ENCODE measurements at regions not wholly inside any gene's neighbourhood (a gene's known extent, or its start where the extent isn't known, plus 50 kb on each side); places are given as distances from the start of the nearest gene placed in this dataset.

DNA sequence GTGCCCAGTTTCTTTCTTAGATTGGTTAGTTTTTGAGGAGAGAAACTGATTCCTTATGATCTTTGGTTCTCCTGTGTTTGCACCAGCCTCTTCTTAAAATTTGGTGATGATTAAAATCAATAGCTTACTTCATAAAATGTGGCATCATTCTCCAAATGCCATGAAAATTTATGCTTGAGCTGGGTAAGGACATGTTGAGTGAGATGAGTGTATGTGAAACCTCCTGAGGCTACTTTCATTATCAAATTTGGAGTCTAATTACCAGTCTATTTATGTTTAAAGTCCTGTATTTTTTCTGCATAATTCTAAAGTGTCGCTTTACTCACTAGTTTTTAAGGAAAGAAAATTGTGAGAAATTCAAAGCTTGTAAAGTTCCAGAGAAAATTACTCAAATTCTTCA is 102.1 kb downstream of the DIPK2A start:
- DNase-seq (ENCODE audit: low read depth) = no peak

DNA sequence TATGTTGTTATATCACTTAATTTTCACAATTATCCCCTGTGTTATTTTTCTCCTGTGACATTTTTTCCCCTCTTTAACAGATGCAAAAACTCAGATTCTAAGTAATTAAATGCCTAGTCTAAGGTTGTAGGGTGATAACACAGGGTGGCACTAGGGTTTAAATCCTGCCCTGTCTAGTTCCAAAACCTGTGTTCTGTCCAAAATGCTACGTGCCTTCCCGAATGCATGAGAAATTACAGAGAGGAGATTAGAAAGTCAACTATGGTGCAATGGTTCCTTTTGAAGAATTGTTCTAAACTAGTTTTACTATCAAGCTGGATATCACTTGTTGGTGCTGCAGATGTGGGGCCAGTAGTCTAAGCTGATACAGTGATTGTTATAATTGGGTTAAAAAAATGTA is 108.0 kb downstream of the DIPK2A start:
- DNase-seq (ENCODE audit: low read depth) = no peak

DNA sequence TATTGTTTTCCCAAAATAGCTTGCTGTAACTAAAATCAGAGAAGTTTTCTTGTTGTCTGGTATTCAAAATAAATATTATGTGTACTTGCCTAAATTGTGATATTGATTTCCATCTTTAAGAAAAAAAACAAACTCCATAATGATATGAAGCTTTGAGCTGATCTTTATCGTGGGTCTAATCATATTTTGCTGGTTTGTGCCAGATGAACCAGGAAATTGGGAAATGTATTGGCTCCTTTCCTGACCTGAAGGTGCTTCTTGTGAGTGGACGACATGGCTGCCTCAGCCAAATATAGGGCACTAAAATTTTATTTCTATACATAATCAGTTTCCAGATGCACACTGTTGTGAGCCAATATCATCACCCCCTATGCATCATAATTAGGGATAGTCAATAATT is 113.3 kb downstream of the DIPK2A start:
- DNase-seq (ENCODE audit: low read depth) = no peak

DNA sequence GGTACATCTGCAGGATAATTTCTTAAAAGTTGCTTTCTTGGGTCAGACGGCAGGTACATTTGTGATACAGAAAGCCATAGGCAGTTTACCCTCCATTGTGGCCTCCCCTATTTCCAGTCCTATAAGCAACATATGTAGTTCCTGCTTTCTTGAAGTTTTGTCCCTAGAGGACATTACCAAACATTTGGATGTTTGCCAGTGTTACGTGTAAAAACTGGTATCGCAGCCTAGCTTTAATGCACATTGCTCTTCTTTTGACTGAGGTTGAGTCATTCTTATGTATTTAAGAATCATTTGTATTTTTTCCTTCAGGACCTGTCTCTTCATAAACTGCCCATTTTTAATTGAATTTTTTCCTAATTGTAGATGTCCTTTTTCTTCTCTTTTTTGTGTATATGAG is 114.3 kb downstream of the DIPK2A start:
- DNase-seq (ENCODE audit: low read depth) = no peak

DNA sequence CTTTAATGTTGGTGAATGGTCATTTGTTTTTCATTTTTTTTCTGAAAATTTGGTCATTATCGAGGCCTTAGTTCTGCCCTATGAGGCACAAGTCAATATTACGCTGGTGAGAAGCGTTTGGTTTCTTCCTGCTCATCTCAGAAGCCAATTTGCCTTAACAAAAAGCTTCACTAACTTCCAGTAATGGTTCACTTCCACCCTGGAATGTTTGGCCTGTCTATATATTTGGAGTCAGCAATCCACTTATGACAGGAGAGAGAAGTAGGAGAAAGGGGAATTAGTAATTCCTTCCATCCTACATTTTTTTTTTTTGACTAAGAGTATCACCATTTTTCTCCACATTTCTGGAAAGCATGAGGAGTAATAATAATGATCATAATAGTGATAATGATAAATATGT is 124.4 kb downstream of the DIPK2A start:
- DNase-seq (ENCODE audit: low read depth) = no peak

DNA sequence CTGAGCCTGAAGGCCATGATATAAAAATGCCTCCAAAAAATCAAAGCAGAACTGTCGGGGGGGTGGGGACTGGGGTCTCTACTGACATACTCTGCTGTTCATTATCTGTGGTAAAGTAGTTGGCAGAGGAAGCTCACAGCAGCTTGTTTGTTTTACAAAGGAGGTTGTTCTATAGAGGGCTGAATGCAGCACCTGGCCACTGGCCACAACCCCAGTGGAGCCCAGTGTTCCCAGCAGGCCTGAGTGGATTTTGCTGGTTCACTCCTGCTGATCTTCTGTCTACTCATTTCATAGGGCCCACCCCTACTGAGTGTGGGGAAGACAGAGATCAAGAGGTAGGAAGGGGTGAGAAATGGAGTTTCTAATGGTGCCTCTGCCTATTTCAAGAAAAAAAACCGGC is 125.5 kb downstream of the DIPK2A start:
- no peak for DNase-seq (ENCODE audit: low read depth)

DNA sequence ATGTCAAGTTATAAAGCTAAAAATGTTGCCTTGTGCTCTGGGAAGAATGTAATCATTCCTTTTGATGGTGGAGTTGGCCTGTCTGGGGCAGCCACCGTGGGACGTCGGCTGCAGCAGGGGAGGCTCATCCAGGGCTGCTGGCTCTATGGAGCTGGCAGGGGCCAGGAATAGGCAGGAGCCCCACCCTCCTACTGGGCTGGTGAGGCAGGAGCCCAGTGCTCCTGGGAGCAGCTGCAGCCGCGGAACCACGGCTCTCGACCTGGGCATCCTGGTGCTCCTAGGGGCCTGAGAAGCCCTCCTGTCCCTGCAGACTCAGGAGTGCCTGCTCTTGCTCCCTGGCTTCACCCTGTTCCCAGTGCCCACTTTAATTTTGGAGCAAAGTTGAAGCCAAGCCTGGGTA is 127.1 kb downstream of the DIPK2A start:
- no peak for DNase-seq (ENCODE audit: low read depth)

DNA sequence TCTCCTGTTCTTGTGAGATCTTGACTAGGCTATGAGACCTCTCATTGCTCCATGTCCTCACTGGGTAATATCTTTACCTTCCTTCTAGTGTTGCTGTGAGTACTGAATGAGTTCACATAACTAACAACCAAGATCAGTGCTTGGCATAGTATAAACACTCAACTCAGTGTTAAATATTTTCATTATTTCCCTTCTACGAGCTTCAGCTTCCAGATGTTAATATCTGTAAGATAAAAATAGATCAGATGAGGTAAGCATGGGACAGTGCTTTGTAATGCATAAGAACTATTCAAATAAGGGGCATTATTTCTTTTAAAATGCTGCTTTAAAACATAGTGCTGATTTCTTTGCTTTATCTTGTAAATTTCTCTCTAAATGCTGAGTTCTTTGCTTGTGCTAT is 130.8 kb downstream of the DIPK2A start:
- no peak for DNase-seq (ENCODE audit: low read depth)

DNA sequence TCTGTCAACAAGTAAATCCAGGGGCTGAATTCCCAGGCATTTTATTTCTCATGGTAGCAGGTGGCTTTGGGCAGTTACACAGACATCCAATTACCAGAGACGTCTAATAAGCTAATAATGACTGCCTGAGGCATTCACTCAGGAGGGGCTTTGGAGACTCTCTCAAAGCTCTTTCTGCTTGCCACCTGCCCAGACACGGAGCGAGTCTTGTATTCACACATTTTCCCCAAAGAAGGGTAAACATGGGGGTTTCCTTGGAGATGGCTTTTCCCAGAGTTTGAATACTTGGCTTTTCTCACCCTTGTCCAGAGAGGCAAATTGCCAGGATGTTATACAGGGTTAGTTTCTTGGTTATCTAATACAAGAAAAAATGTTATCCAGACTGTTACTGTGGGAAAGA is 132.6 kb downstream of the DIPK2A start:
- DNase-seq (ENCODE audit: low read depth) = no peak

DNA sequence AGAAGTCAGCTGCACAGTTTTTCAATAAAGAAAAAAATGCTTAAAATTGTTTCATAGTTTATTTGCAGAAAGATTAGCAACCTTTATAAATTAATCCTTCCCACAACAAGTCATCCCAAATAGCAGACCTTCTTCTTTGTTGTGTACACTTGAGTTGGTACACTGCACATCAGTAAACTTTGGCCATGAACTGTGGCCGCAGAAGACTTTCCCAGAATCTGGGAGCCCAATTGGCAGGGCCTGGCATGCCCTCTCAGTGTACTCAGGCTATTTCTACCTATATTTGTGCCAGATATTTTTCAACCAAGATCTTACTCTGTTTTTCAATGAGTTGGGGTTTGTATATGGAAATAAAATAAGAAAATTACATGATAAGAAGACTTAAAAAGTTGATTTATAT is 133.1 kb downstream of the DIPK2A start:
- DNase-seq (ENCODE audit: low read depth) = no peak

DNA sequence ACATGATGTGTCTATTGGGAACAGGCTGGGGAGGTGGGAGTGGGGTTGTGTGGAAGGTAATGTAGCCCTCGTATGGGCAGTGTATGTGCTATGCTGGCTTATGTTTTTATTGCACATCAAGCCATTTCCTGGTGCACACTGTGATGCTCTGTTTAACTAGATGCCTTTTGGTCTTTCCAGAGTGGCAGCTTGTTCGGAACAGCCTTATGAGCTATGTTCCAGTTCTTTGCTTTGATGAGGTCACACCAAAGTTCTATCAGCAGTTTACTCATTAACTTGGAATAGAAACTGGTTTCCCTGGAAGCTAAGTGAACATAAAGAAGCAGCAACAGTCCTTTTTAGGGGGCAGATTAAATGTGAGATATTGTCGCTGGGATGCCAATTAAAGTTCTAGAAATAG is 133.9 kb downstream of the DIPK2A start:
- no peak for DNase-seq (ENCODE audit: low read depth)

DNA sequence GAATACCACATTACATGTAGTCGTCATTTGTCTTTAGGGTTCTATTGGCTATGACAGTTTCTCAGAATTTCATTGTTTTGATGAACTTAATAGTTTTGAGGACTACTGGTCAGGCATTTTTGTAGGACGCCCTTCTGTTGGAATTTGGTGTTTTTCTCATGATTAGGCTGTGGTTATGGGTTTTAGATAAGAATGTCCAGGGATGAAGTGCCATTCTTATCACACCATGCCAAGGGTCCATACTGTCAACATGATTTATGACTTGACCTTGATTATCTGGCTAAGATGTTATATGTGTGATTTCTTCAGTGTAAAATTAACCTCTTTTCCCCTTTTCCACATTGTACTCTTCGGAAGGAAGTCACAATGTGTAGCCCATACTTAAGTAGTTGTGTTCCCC is 135.3 kb downstream of the DIPK2A start:
- DNase-seq (ENCODE audit: low read depth) = no peak

DNA sequence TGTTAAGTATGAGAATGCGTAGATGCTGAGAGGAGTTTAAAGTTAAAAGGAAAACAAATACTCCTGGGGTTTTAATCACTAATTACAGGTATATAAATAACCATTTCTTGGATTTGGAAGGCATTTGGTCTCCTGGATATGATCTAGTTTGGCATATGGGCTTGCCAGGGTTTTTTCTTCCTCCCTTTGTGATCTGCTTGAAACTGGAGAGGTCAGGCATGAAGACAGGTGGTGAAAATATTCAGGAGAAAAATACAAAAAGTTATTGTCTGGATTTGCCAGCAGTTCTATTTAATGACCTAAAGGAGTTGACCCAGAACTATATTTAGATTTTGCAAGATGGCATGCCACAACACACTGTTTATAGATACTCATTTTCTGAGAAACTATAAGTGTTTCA is 136.3 kb downstream of the DIPK2A start:
- DNase-seq (ENCODE audit: low read depth) = no peak

DNA sequence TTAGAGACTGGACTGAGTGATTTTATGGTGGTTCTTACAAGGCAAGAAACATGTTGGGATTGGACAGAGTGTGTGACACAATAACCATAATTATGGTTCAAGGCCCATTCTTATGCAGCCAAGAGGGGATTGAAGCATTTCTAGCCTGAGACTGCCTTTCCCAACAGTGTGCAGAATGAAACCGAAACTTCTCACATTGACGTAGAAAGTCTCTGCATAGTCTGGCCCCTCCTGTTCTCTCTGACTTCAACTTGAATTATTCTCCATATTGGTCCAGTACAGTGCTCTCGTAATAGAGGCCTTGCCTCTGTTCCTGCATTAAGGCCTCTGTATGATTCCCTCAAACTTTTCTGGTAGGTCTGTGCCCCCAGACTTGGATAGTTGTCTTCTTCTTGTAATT is 138.3 kb downstream of the DIPK2A start:
- DNase-seq (ENCODE audit: low read depth) = no peak

DNA sequence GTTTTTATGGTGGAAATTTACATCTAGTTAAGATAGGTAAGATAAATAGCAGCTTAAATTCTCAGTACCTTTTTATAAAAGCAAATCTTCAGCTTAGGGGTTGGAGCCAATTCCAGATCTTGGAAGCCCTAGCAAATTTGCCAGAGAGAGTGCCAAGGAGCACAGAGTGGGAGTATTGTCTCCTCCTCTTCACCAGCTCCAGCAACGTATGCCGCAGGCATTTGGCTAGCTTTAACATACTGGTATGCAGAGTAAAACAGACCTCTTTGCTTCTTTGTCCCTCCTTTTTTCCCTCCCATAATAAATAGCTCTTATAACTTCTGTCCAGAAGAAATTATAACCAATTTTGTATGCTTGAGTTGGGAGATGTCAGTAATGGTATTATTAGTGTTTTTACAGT is 140.4 kb downstream of the DIPK2A start:
- no peak for DNase-seq (ENCODE audit: low read depth)

DNA sequence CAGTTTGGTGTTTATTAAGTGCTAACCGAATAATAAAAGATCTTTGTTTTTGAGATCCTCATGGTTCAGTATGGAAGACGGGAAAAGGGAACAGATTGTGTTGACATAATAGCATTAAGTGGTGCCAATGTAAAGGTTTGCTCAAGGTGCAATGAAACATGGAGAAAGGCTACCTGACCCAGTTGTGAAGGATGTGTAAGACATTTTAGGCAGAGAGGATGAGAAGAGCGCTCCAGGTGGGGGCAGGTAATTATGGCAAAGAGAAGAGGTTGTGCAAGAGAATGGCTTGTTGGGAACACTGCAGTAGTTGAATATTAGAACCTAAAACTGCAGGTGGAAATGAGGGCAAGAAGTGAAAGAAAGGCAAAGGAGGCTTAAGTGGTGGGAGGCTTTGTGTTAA is 140.8 kb downstream of the DIPK2A start:
- no peak for DNase-seq (ENCODE audit: low read depth)

DNA sequence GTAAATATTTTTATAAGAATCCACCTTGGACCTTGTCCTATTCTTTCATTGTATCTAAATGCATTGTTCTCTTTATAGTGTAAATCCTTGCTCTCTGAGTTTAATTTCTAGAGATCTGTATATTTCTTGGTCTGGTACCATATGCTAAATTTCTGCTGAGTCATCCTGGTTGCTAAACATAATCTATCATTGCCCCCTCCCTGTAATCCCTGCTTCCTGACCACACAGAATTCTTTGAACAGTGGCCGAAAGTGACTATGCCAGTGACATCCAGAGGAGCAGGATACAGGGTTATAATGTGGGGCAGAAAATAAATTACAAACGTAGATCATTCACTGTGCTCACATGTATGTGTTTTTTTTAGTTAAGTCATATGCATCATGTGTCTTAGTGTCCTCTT is 143.1 kb downstream of the DIPK2A start:
- peak; percentile 61 for DNase-seq (ENCODE audit: low read depth)

DNA sequence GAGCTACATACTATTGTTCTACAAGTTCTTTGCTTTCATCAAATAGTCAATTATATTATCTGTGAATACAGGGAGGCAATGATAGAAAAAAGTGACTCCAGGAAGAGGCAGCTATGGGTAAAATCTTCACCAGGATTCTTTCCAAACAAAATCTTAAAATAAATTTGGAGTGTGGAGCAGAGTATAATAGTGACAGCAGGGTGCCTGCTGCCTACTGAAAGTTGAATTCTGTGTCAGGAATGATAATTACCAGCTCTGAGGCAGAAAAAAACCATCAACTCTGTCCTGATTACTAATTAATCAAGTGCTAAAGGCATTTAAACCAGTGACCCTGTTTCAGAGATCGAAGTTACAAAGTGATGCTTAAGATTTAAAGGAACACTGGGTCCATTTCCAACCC is 148.0 kb downstream of the DIPK2A start:
- no peak for DNase-seq (ENCODE audit: low read depth)

DNA sequence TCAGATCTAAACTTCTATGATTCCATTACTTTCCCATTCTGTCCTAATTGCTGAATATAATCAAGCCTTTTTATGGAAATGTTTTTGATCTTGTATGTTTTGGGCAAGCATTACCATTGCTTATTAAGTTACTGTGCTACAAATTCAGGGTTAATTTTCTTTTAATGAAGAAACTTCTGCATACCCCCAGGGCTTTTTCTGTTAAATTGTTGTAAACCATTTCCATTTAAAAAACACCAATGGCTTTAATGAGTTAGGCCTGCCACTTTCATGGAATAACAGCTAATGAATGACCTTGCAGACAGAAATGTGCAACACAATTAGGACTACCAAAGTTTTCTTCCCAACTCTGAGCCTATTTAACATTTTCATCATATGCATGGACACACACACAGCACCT is 150.0 kb downstream of the DIPK2A start:
- DNase-seq (ENCODE audit: low read depth) = no peak

DNA sequence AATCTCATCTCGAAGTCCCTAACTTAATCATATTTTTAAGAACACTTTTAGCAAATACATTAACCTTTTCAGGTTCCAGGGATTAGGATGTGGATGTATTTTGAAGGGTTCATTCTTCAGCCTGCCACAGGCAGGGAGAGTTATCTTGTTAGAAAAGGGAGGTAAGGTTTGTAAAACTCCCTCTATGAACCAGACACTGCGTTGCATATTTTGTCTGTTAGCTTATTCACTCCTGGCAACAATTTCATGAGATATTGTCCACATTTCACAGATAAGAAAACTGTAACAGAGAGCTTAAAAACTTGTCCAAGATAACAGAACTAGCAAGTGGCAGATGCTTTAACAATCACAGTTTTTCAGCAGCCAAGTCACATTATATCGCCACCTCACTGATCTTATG is 155.4 kb downstream of the DIPK2A start:
- DNase-seq (ENCODE audit: low read depth) = no peak

DNA sequence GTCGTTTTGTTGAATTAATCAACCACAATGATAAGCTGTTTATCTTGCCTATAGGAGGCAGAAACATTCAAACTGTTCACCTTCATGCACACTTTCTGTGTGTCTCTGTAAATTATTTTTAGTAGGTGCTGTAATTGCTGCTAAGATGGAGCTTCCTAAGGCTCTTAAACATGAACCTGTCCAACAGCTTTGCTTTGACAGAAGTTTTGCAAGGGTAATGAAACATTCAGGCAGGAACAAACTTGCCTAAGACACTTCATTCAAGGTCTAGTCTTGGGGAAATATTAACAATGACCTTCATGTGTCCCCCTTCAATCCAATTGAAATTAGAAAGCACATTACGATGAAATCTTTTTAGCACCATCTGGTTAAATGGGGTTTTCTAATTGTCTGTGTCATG is 156.1 kb downstream of the DIPK2A start:
- no peak for DNase-seq (ENCODE audit: low read depth)

DNA sequence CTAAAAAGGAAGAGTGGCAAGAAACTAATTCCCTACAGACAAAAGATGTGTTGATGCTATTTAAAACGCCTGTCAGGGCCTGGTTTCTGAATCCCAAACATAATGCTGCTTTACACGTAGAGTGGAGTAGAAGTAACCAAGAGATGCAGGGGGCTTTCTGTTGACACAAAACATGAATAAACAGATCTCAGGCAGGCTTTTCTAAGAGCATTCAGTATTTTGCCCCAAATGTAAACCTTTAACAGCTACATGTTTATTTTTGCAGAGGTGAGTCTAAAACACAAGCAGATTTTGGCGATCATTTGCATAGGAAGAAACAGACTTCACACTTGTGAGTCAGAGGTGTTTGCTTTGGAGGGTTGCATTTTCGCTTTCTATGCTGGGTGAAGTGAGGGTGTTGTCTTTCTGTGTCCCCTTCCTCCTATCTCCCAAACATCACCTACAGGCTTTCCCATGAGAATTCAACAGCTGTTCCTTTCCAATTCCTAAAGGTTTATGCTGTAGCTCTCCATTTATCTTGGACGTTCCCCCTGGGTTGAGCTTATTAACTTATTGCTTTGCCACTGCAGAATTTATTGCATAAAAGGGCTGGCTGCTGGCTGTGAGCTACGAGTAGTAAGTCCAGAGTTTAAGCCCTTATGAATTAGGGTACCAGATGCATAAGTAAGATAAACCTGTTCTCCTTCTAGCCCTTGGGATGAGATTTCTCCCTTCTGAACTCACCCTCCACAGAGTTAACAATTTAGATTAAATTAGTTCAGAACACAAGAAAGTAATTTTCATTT is 156.7 kb downstream of the DIPK2A start:
- DNase-seq (ENCODE audit: low read depth) = no peak

DNA sequence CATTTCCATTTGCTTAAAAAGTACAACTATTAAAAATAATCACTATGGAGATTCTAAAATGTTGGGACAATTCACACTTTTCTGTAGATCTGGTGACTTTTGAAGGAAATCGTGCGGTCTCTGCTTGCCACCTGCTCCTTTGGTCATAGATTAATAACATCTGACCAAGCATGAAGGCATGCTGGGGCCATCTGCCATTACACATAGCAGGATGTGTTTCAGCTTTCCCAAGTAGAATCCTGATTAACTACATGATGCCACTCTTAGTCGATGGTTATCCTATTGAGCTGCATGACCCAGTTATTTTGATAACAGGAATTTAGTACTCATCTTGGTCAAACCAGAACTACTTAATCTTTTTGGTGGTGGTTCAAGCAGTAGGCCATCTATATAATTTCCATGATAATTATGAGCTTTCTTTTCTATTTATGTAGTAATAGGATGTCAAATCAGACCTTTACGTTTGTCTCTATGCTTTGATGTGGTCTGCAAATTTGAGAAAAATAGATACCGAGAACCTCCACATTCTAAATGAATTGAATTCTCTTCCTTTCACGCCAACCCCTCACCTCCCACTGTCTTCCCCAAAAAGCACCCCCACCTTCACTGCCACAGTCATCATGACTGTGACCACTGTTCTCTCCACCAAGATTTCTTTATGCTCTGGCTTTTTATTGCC is 158.1 kb downstream of the DIPK2A start:
- DNase-seq (ENCODE audit: low read depth) = peak; percentile 16
